CD4-positive, alpha-beta T cell treated with Interleukin-12 subunit alpha and Interleukin-12 subunit beta, for 1 hour (primary cell): ENCODE measurements at regions not wholly inside any gene's neighbourhood (a gene's known extent, or its start where the extent isn't known, plus 50 kb on each side); places are given as distances from the start of the nearest gene placed in this dataset.

Experiments used
- DNase-seq: peaks from one replicate; pipeline ENCODE4 v3.0.0-alpha.2; 2020

GRCh38 chr12:75786070-75786469 lies 245.5 kb downstream of the PHLDA1 start:
- no peak for DNase-seq

- no peak for DNase-seq
These were observed 247.0 kb downstream of the PHLDA1 start for GRCh38 chr12:75784591-75784990.

- DNase-seq, result no peak
These were observed 248.3 kb downstream of the PHLDA1 start for GRCh38 chr12:75783093-75783877.

- no peak for DNase-seq
These were observed 249.5 kb downstream of the PHLDA1 start for GRCh38 chr12:75782069-75782581.

- DNase-seq, result no peak
These were observed 250.0 kb downstream of the PHLDA1 start for GRCh38 chr12:75781532-75782046.

- no peak for DNase-seq
These were observed 251.6 kb downstream of the PHLDA1 start for GRCh38 chr12:75779891-75780496.

- no peak for DNase-seq
These were observed 257.1 kb downstream of the PHLDA1 start for GRCh38 chr12:75774261-75775052.

GRCh38 chr12:75773377-75773776 lies 258.2 kb downstream of the PHLDA1 start:
- DNase-seq, result no peak

- no peak for DNase-seq
These were observed 259.6 kb upstream of the KRR1 start for GRCh38 chr12:75771023-75771422.

- DNase-seq, result no peak
These were observed 256.5 kb upstream of the KRR1 start for GRCh38 chr12:75767957-75768356.

GRCh38 chr12:75766263-75767160 lies 255.1 kb upstream of the KRR1 start:
- DNase-seq, result no peak

GRCh38 chr12:75765170-75766059 lies 254.0 kb upstream of the KRR1 start:
- no peak for DNase-seq

- DNase-seq, result no peak
These were observed 252.9 kb upstream of the KRR1 start for GRCh38 chr12:75764091-75764841.

- DNase-seq, result no peak
These were observed 249.3 kb upstream of the KRR1 start for GRCh38 chr12:75760573-75761294.

GRCh38 chr12:75759842-75760572 lies 248.6 kb upstream of the KRR1 start:
- no peak for DNase-seq

GRCh38 chr12:75759196-75759595 lies 247.8 kb upstream of the KRR1 start:
- DNase-seq, result no peak

- DNase-seq, result no peak
These were observed 245.4 kb upstream of the KRR1 start for GRCh38 chr12:75756771-75757170.

GRCh38 chr12:75756111-75756510 lies 244.7 kb upstream of the KRR1 start:
- no peak for DNase-seq

GRCh38 chr12:75754698-75755097 lies 243.3 kb upstream of the KRR1 start:
- peak; percentile 1 for DNase-seq
